Loucy (cell line): ENCODE measurements at regions not wholly inside any gene's neighbourhood (a gene's known extent, or its start where the extent isn't known, plus 50 kb on each side); places are given as distances from the start of the nearest gene placed in this dataset.
"Not testable (repeated sequence)": the region's sequence is repeated elsewhere in the genome, so short reads cannot be mapped to it uniquely, and the experiment has no call there.

ENCODE experiments used
- H2AFZ ChIP-seq: fragments of 200-600 bp; sonication (generic); 2 replicates; pipeline ENCODE4 v1.6.0; 2016; ENCODE audit warnings: antibody characterized with exemption, mild to moderate bottlenecking, low read length, moderate library complexity
- H3F3A ChIP-seq: fragments of 200-600 bp; 2 replicates; pipeline ENCODE4 v1.6.0; 2016; ENCODE audit warnings: antibody characterized with exemption, low read depth, mild to moderate bottlenecking
- H3K27me3 ChIP-seq: fragments of 200-600 bp; sonication (generic); 2 replicates; pipeline ENCODE4 v1.6.1; 2014; ENCODE audit warnings: low read length, mild to moderate bottlenecking; ENCODE audit not compliant: insufficient read depth, poor library complexity, severe bottlenecking
- H3K36me3 ChIP-seq: fragments of 200-600 bp; sonication (generic); 2 replicates; pipeline ENCODE4 v1.6.1; 2016; ENCODE audit warnings: low read length; ENCODE audit not compliant: insufficient read depth
- H3K4me1 ChIP-seq: fragments of 200-600 bp; sonication (generic); 2 replicates; pipeline ENCODE4 v1.5.1; 2014; ENCODE audit warnings: low read length, mild to moderate bottlenecking; ENCODE audit not compliant: insufficient read depth, poor library complexity, severe bottlenecking
- H3K4me2 ChIP-seq: fragments of 200-600 bp; sonication (generic); 2 replicates; pipeline ENCODE4 v1.6.0; 2014; ENCODE audit warnings: antibody characterized with exemption, low read length, low read depth, mild to moderate bottlenecking; ENCODE audit not compliant: poor library complexity, severe bottlenecking
- H3K4me3 ChIP-seq: fragments of 200-600 bp; sonication (generic); 2 replicates; pipeline ENCODE4 v1.5.1; 2014; ENCODE audit warnings: low read length, mild to moderate bottlenecking, mixed read lengths; ENCODE audit not compliant: poor library complexity, severe bottlenecking
- H3K79me2 ChIP-seq: fragments of 200-600 bp; sonication (generic); 2 replicates; pipeline ENCODE4 v1.6.1; 2014; ENCODE audit warnings: low read length; ENCODE audit not compliant: insufficient read depth
- H3K9ac ChIP-seq: fragments of 200-600 bp; sonication (generic); 2 replicates; pipeline ENCODE4 v1.6.0; 2014; ENCODE audit warnings: mild to moderate bottlenecking, low read depth, low read length, moderate library complexity; ENCODE audit not compliant: poor library complexity, severe bottlenecking
- H3K9me2 ChIP-seq: fragments of 200-600 bp; sonication (generic); replicated peaks from 2 replicates; pipeline ENCODE4 v1.6.1; 2016; ENCODE audit warnings: low read depth, low read length, mixed read lengths
- H3K9me3 ChIP-seq: fragments of 200-600 bp; sonication (generic); 2 replicates; pipeline ENCODE4 v1.6.1; 2014; ENCODE audit warnings: mild to moderate bottlenecking, antibody characterized with exemption, low read length, low read depth; ENCODE audit not compliant: insufficient read depth
- H4K20me1 ChIP-seq: fragments of 200-600 bp; sonication (generic); 2 replicates; pipeline ENCODE4 v1.6.0; 2014; ENCODE audit warnings: antibody characterized with exemption, low read length, mild to moderate bottlenecking; ENCODE audit not compliant: insufficient read depth, poor library complexity, severe bottlenecking
- CTCF ChIP-seq: fragments of 200-600 bp; sonication (generic); conservative IDR thresholded peaks from 2 replicates; pipeline ENCODE4 v1.5.1; 2014; ENCODE audit warnings: mild to moderate bottlenecking, antibody characterized with exemption, low read length
- EZH2phosphoT487 ChIP-seq: fragments of 200-600 bp; IDR thresholded peaks from 2 replicates; pipeline ENCODE4 v1.6.1; 2018; ENCODE audit warnings: antibody characterized with exemption, mild to moderate bottlenecking, moderate library complexity, borderline replicate concordance

- TF ChIP-seq CTCF (no peak), EZH2phosphoT487 (no peak)
- no peak overlapping the region for H3K9ac ChIP-seq
- no peaks in the 10 kb centered on the region for H3K9me2 ChIP-seq
- H2AFZ ChIP-seq = no peak overlapping the region
- H3F3A ChIP-seq = no peaks in the 10 kb centered on the region
- no peaks in the 10 kb centered on the region for H3K27me3 ChIP-seq
- no peaks in the 10 kb centered on the region for H3K79me2 ChIP-seq
- no peaks in the 10 kb centered on the region for H4K20me1 ChIP-seq
- no peaks in the 10 kb centered on the region for H3K9me3 ChIP-seq
- H3K4me1 ChIP-seq = no peaks in the 10 kb centered on the region
- no peak overlapping the region for H3K4me3 ChIP-seq
- no peaks in the 10 kb centered on the region for H3K36me3 ChIP-seq
- no peak overlapping the region for H3K4me2 ChIP-seq
Observed at GRCh38 chr11:97691061-97691460, 1301.2 kb downstream of the JRKL start.

- Histone ChIP-seq H3K79me2 (no peaks in the 10 kb centered on the region), H3K9me2 (no peaks in the 10 kb centered on the region), H4K20me1 (no peaks in the 10 kb centered on the region), H2AFZ (no peak overlapping the region), H3K36me3 (no peaks in the 10 kb centered on the region), H3K9me3 (no peaks in the 10 kb centered on the region), H3K4me2 (no peak overlapping the region), H3K9ac (no peak overlapping the region), H3F3A (no peaks in the 10 kb centered on the region), H3K27me3 (no peaks in the 10 kb centered on the region), H3K4me1 (no peaks in the 10 kb centered on the region), H3K4me3 (no peak overlapping the region)
- no peak for TF ChIP-seq CTCF
- no peak for TF ChIP-seq EZH2phosphoT487
Observed at GRCh38 chr11:97702951-97703350, 1313.1 kb downstream of the JRKL start.

GRCh38 chr11:97703851-97704250 is 1314.0 kb downstream of the JRKL start:
- no peaks in the 10 kb centered on the region for H3K27me3 ChIP-seq
- no peak for TF ChIP-seq EZH2phosphoT487
- TF ChIP-seq CTCF = no peak
- no peak overlapping the region for H3K9ac ChIP-seq

DNA sequence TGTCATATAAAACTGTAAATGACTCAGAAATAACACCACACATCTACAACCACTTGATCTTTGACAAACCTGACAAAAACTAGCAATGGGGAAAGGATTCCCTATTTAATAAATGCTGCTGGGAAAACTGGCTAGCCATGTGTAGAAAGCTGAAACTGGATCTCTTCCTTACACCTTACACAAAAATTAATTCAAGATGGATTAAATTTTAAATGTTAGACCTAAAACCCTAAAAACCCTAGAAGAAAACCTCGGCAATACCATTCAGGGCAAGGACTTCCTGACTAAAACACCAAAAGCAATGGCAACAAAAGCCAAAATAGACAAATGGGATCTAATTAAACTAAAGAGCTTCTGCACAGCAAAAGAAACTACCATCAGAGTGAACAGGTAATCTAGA is 1315.3 kb upstream of the CNTN5 start:
- not testable (repeated sequence) for H3K4me3 ChIP-seq, H3K9me2 ChIP-seq, H3F3A ChIP-seq, H3K9ac ChIP-seq, H3K4me2 ChIP-seq, H3K79me2 ChIP-seq, H3K27me3 ChIP-seq, H3K9me3 ChIP-seq, H3K4me1 ChIP-seq, H3K36me3 ChIP-seq, H4K20me1 ChIP-seq, H2AFZ ChIP-seq

More at GRCh38 chr11:97703851-97704250, 1314.0 kb downstream of the JRKL start:
- no peaks in the 10 kb centered on the region for H3K9me2 ChIP-seq
- H3F3A ChIP-seq = no peaks in the 10 kb centered on the region
- H3K9me3 ChIP-seq = no peaks in the 10 kb centered on the region
- no peak overlapping the region for H2AFZ ChIP-seq
- no peaks in the 10 kb centered on the region for H3K36me3 ChIP-seq
- no peaks in the 10 kb centered on the region for H3K4me1 ChIP-seq
- H4K20me1 ChIP-seq = no peaks in the 10 kb centered on the region
- no peak overlapping the region for H3K4me3 ChIP-seq
- H3K79me2 ChIP-seq = no peaks in the 10 kb centered on the region
- H3K4me2 ChIP-seq = no peak overlapping the region
